Omental fat pad (tissue), 3 donors: ENCODE measurements at regions not wholly inside any gene's neighbourhood (a gene's known extent, or its start where the extent isn't known, plus 50 kb on each side); places are given as distances from the start of the nearest gene placed in this dataset.

Source experiments
- ATAC-seq: fragments of 150-250 bp; one replicate; pipeline ENCODE4 v1.9.1; 2016; ENCODE audit warnings: mild to moderate bottlenecking, moderate library complexity; ENCODE audit not compliant: low FRiP score
- DNase-seq: peaks from one replicate; pipeline ENCODE4 v3.0.0-alpha.2; 2019; ENCODE audit warnings: low spot score
- TF ChIP-seq, protein P1 (sequence below), 3 donors: fragments of 450-650 bp; IDR thresholded peaks; one replicate each; pipeline ENCODE4 v1.5.1; 2016 to 2017; ENCODE audit warnings: antibody characterized with exemption in 3 of 3, mild to moderate bottlenecking in 3 of 3, moderate library complexity in 2 of 3

DNA sequence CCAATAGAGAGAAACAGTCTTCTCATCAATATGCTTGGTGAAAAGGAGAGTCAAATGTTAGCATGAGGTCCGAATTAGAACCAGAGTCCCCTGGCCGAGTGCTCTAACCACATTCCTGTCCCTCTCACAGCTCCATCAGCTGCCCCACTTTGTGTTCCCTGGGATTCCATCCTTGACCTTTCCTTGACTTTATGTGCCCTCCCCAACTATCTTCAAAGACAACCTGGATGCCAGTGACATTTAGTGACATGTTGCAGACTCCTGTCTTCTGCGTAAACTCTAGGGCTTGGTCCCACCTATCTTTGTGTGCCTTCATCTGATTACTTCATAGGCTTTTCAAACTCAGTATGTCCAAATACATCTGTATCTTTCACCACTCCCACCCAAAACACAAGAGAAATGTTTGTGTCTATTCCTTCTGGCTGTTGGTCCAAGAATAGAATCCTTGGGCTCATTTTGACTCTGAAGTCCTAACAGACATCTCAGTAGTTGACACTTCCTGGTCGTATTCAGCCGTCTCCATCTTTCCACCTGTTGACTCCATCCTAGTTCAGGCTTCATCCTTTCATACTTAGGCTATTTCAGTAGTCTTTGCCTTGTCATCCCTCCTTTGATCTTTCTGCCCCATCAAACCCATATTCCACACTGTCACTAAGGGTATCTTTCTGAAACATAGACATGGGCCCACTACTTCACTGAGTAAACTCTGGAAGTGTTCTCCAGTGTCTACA lies 101.4 kb upstream of the CD180 start:
- TF ChIP-seq, protein P1, sequence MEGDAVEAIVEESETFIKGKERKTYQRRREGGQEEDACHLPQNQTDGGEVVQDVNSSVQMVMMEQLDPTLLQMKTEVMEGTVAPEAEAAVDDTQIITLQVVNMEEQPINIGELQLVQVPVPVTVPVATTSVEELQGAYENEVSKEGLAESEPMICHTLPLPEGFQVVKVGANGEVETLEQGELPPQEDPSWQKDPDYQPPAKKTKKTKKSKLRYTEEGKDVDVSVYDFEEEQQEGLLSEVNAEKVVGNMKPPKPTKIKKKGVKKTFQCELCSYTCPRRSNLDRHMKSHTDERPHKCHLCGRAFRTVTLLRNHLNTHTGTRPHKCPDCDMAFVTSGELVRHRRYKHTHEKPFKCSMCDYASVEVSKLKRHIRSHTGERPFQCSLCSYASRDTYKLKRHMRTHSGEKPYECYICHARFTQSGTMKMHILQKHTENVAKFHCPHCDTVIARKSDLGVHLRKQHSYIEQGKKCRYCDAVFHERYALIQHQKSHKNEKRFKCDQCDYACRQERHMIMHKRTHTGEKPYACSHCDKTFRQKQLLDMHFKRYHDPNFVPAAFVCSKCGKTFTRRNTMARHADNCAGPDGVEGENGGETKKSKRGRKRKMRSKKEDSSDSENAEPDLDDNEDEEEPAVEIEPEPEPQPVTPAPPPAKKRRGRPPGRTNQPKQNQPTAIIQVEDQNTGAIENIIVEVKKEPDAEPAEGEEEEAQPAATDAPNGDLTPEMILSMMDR (IDR thresholded peaks at IDR 0.05) = no peak
- ATAC-seq (no peak), DNase-seq (no peak)

DNA sequence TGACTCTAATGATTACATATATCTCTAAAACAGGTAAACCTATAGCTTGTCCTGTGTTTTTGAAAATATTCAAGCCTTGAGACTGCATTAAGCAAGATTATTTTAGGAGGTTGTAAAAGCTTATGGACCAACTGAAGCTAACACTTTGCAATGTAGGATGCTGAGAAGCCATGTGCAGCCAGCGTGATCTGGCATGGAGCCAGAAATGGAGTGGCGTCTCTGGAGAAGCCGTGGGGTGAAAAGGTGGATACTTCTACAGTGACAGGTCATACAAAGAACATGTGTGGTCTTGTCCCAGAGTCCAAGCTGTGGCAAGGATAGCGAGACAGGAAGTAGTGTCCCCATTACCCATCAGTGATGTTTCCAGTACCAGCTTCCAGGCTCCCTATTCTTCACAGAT lies 100.8 kb upstream of the CD180 start:
- TF ChIP-seq, protein P1 (IDR thresholded peaks at IDR 0.05) = no peak
- DNase-seq (no peak), ATAC-seq (no peak)

DNA sequence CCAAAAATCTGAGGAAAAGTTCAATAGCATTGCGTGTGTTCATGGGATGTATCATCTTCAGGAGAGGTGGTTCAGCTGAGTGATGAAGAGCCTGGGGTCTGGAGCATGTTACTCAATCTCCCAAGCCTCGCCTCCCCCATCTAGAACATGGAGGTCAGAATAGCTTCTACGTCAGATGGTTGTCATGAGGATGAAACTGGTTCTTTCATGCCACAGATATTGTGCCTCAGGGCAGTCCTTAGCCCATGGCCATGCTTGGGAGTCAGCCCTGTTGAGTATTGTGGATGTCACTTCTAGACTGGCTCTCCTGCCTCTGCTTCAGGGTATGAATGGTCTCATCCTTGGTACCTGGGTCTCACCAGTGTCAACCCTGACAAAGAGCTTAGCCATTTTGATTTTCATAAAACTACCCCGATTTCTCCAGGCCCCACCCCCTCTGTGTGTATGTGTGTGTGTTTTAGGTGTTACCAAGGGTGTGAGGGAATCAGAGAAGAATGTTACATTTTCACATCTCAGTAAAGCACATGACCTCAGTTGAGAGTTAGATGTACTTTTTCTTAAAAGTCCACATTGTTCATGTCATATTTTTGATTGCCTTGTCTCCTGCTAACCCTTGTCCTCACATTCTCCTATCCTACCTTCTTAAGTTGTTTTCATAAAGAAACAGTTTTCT lies 97.8 kb upstream of the CD180 start:
- ATAC-seq = no peak
- TF ChIP-seq, protein P1 (IDR thresholded peaks at IDR 0.05) = no peak
- DNase-seq = no peak

DNA sequence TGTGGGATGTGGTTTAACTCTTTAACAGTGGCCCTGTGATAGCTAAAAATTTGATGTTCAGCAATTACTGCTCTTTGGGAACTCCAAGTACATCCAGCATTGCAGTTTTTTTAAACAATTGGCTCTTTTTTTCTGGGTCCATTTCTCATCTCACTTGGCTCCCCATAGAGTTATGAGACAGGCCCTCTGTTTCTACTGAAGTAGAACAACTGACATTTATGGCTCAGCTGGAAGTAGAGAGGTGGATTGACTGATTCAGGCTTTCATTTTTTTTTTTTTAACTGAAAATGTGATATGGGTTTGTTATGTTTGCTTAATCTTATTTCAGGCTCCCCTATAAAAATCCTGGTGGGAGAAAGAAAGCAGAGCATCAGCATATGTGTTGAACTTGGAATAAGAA lies 96.6 kb upstream of the CD180 start:
- TF ChIP-seq, protein P1 (IDR thresholded peaks at IDR 0.05) = no peak
- DNase-seq = no peak
- ATAC-seq = no peak

DNA sequence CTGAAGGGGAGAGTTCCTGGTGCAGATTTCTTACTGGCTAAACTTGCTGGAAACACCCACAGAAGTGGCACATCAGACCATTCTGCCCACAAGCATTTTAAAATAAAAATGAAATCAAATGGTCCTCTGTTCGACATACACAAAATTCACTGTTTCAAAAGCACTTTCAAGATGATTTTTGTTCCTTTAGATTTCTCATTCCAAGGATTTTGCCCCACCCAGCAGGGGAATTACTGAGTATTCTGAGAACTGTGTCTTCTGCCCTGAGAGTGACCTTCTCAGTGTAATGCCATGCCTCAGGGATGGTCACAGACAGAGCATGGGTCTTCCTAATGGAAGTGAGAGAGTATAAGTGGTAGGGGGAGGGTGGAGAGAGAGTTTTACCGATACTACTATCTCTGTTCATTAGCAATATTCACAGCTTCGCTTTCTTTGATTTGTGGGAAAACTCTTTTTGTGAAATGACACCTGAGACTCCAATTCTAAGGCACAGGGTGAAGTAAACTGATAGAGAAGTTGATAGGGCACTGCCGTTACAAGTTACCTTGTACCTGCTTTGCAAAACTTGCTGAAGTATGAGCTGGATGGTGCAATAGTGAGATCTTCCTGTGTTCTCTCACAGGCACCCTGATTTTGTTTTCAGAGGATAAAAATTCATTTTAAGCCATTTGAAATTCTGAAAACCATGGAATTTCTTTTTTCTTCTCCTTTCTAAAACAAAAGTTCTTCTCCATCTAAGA lies 95.8 kb upstream of the CD180 start:
- no peak for ATAC-seq

DNA sequence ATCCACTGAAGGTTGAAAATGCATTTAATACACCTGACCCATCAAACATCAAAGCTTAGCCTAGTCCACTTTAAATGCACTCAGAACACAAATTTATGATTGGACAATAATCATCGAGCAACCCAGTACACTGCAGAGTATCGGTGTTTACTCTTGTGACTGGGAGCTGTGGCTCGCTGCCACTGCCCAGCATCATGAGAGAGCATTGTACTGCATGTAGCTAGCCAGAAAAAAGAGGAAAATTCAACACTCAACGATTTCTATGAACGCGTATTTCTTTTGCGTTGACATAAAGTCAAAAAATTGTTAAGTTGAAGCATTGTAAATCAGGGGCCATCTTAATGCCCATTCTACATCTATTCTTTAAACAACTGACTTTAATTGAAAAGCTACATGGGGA lies 95.1 kb upstream of the CD180 start:
- DNase-seq (no peak), ATAC-seq (no peak)
- TF ChIP-seq, protein P1 (IDR thresholded peaks at IDR 0.05) = no peak

More for the DNA sequence above, 95.8 kb upstream of the CD180 start:
- DNase-seq = no peak
- TF ChIP-seq, protein P1 (IDR thresholded peaks at IDR 0.05) = no peak
